PFSK-1 (cell line): ENCODE measurements at regions not wholly inside any gene's neighbourhood (a gene's known extent, or its start where the extent isn't known, plus 50 kb on each side); places are given as distances from the start of the nearest gene placed in this dataset.

Experiments
- FOXP2 ChIP-seq: optimal IDR thresholded peaks from 2 replicates; pipeline ENCODE3; 2011; ENCODE audit warnings: borderline replicate concordance, control low read depth, inconsistent platforms; ENCODE audit not compliant: insufficient read depth; ENCODE audit errors: extremely low read length, extremely low read depth
- POLR2AphosphoS5 ChIP-seq: IDR thresholded peaks from 2 replicates; pipeline ENCODE4 v1.6.1; 2012; ENCODE audit warnings: low read depth, mild to moderate bottlenecking, control low read depth, low read length, moderate library complexity
- SIN3A ChIP-seq: IDR thresholded peaks from 2 replicates; pipeline ENCODE4 v1.6.1; 2012; ENCODE audit warnings: mild to moderate bottlenecking, low read length, moderate library complexity, borderline replicate concordance; ENCODE audit not compliant: insufficient read depth
- TAF1 ChIP-seq: IDR thresholded peaks from 2 replicates; pipeline ENCODE4 v1.6.1; 2012; ENCODE audit warnings: low read length, control low read depth, borderline replicate concordance; ENCODE audit not compliant: insufficient read depth
- TF ChIP-seq, protein P1 (sequence below), 2 experiments: IDR thresholded peaks; 2 replicates each; pipeline versions ENCODE4 v1.6.1 to v1.8.0; 2011 to 2012; ENCODE audit warnings: low read depth in 2 of 2, low read length in 2 of 2, control low read depth in 1 of 2, inconsistent platforms in 1 of 2, mild to moderate bottlenecking in 1 of 2, moderate library complexity in 1 of 2; ENCODE audit not compliant: insufficient read depth in 1 of 2

DNA sequence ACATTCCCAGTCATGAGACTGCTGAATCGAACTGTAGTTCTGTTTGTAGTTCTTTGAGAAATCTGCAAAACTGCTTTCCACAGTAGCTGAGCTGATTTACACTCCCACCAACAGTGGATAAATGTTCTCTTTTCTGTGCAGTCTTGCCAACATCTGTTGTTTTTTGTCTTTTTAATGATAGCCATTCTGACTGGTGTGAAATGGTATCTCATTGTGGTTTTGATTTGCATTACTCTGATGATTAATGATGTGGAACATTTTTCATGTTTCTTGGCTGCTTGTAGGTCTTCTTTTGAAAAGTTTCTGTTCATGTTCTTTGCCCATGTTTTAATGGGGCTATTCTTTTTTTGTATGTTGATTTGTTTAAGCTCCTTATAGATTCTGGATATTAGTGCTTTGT is 187.3 kb upstream of the TLE4 start:
- no peak for TF ChIP-seq POLR2AphosphoS5
- TF ChIP-seq SIN3A: no peak
- no peak for TF ChIP-seq TAF1
- TF ChIP-seq, protein P1, sequence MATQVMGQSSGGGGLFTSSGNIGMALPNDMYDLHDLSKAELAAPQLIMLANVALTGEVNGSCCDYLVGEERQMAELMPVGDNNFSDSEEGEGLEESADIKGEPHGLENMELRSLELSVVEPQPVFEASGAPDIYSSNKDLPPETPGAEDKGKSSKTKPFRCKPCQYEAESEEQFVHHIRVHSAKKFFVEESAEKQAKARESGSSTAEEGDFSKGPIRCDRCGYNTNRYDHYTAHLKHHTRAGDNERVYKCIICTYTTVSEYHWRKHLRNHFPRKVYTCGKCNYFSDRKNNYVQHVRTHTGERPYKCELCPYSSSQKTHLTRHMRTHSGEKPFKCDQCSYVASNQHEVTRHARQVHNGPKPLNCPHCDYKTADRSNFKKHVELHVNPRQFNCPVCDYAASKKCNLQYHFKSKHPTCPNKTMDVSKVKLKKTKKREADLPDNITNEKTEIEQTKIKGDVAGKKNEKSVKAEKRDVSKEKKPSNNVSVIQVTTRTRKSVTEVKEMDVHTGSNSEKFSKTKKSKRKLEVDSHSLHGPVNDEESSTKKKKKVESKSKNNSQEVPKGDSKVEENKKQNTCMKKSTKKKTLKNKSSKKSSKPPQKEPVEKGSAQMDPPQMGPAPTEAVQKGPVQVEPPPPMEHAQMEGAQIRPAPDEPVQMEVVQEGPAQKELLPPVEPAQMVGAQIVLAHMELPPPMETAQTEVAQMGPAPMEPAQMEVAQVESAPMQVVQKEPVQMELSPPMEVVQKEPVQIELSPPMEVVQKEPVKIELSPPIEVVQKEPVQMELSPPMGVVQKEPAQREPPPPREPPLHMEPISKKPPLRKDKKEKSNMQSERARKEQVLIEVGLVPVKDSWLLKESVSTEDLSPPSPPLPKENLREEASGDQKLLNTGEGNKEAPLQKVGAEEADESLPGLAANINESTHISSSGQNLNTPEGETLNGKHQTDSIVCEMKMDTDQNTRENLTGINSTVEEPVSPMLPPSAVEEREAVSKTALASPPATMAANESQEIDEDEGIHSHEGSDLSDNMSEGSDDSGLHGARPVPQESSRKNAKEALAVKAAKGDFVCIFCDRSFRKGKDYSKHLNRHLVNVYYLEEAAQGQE (IDR thresholded peaks at IDR 0.05; ENCODE audit: insufficient read depth in 1 of 2, low read depth in 2 of 2, low read length in 2 of 2): no peak
- TF ChIP-seq FOXP2: no peak
